ENCODE measurements at regions not wholly inside any gene's neighbourhood (a gene's known extent, or its start where the extent isn't known, plus 50 kb on each side); places are given as distances from the start of the nearest gene placed in this dataset.

- TF ChIP-seq, protein P1, sequence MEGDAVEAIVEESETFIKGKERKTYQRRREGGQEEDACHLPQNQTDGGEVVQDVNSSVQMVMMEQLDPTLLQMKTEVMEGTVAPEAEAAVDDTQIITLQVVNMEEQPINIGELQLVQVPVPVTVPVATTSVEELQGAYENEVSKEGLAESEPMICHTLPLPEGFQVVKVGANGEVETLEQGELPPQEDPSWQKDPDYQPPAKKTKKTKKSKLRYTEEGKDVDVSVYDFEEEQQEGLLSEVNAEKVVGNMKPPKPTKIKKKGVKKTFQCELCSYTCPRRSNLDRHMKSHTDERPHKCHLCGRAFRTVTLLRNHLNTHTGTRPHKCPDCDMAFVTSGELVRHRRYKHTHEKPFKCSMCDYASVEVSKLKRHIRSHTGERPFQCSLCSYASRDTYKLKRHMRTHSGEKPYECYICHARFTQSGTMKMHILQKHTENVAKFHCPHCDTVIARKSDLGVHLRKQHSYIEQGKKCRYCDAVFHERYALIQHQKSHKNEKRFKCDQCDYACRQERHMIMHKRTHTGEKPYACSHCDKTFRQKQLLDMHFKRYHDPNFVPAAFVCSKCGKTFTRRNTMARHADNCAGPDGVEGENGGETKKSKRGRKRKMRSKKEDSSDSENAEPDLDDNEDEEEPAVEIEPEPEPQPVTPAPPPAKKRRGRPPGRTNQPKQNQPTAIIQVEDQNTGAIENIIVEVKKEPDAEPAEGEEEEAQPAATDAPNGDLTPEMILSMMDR (conservative IDR thresholded peaks at IDR 0.05; ENCODE audit: low read length), result no peak
- TF ChIP-seq EZH2phosphoT487 (IDR thresholded peaks at IDR 0.05; ENCODE audit: borderline replicate concordance, low read depth, low read length), result no peak
These were observed 282.6 kb downstream of the IRX1 start for GRCh38 chr5:3878267-3878666.

Data from OCI-LY7 (cell line).